ENCODE measurements at regions not wholly inside any gene's neighbourhood (a gene's known extent, or its start where the extent isn't known, plus 50 kb on each side); places are given as distances from the start of the nearest gene placed in this dataset.
"Not testable (repeated sequence)": the region's sequence is repeated elsewhere in the genome, so short reads cannot be mapped to it uniquely, and the experiment has no call there.

DNA sequence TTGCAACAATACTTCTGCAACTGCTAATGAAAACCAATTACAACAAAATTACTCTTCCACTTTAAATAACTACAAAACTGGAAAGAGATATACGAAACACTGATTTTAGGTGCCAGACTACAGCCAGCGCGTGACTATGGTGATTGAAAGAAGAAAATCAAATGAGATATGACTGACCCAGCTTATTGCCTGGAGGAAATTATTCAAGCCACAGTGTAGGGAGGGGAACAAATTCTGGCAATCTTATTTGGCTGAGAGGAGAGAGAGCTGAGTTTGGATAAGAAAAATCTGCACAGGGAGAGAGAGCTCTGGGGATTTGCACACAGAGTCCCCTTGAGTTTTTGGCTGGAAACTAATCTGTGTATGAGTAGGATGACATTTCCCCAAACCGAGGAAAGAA, 470.3 kb upstream of the FRG2C start:
- no peaks in the 10 kb centered on the region for H3K36me3 Mint-ChIP-seq (ENCODE audit: unreplicated experiment)
- H3K9me3 Mint-ChIP-seq (ENCODE audit: unreplicated experiment), result no peaks in the 10 kb centered on the region
- H3K27ac Mint-ChIP-seq (ENCODE audit: unreplicated experiment), result no peak overlapping the region
- no peaks in the 10 kb centered on the region for H3K4me1 Mint-ChIP-seq (ENCODE audit: unreplicated experiment)
- H3K27me3 Mint-ChIP-seq (ENCODE audit: unreplicated experiment), result peaks cover 13% of the 10 kb centered on the region
- DNase-seq (ENCODE audit: extremely low spot score, unreplicated experiment), result no peak
- TF ChIP-seq, protein P1, sequence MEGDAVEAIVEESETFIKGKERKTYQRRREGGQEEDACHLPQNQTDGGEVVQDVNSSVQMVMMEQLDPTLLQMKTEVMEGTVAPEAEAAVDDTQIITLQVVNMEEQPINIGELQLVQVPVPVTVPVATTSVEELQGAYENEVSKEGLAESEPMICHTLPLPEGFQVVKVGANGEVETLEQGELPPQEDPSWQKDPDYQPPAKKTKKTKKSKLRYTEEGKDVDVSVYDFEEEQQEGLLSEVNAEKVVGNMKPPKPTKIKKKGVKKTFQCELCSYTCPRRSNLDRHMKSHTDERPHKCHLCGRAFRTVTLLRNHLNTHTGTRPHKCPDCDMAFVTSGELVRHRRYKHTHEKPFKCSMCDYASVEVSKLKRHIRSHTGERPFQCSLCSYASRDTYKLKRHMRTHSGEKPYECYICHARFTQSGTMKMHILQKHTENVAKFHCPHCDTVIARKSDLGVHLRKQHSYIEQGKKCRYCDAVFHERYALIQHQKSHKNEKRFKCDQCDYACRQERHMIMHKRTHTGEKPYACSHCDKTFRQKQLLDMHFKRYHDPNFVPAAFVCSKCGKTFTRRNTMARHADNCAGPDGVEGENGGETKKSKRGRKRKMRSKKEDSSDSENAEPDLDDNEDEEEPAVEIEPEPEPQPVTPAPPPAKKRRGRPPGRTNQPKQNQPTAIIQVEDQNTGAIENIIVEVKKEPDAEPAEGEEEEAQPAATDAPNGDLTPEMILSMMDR (IDR thresholded peaks at IDR 0.05), result no peak
- H3K4me3 Mint-ChIP-seq (ENCODE audit: unreplicated experiment), result no peak overlapping the region

DNA sequence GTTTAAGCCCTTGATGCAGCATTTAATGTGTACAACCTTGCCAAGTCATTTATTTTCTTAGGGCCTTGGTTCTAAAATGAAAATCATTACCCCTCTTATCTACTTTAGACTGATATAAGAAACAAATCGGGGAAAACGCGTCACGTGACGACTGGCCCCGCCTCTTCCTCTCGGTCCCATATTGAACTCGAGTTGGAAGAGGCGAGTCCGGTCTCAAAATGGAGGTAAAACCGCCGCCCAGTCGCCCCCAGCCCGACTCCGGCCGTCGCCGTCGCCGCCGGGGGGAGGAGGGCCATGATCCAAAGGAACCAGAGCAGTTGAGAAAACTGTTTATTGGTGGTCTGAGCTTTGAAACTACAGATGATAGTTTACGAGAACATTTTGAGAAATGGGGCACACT, 449.8 kb upstream of the FRG2C start:
- not testable (repeated sequence) for H3K9me3 Mint-ChIP-seq (ENCODE audit: unreplicated experiment); H3K4me3 Mint-ChIP-seq (ENCODE audit: unreplicated experiment); H3K4me1 Mint-ChIP-seq (ENCODE audit: unreplicated experiment); H3K27me3 Mint-ChIP-seq (ENCODE audit: unreplicated experiment); H3K36me3 Mint-ChIP-seq (ENCODE audit: unreplicated experiment); DNase-seq (ENCODE audit: extremely low spot score, unreplicated experiment); H3K27ac Mint-ChIP-seq (ENCODE audit: unreplicated experiment)

DNA sequence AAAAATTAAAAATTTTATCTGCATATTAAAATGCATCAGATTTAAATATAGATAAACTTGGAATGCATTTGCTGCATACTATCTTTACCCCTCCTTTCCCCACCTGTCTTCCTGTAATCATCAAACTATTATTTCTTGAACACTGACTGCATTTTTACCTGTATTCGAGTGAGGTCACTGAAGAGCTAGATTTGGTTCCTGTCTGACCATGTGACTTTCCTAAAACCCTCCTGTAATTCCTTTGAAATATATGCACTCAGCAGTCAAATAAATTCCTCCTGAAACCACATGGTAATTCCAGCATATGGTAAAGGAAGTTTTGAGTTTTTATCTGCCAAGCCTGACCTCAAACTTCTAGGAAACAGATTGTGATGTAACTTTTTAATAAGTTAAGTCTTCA, 445.6 kb upstream of the FRG2C start:
- DNase-seq (ENCODE audit: extremely low spot score, unreplicated experiment), result no peak
- Mint-ChIP-seq H3K4me3 (ENCODE audit: unreplicated experiment) (no peak overlapping the region), H3K4me1 (ENCODE audit: unreplicated experiment) (no peaks in the 10 kb centered on the region), H3K36me3 (ENCODE audit: unreplicated experiment) (no peaks in the 10 kb centered on the region), H3K27me3 (ENCODE audit: unreplicated experiment) (peaks cover 9% of the 10 kb centered on the region), H3K9me3 (ENCODE audit: unreplicated experiment) (no peaks in the 10 kb centered on the region), H3K27ac (ENCODE audit: unreplicated experiment) (no peak overlapping the region)
- TF ChIP-seq, protein P1 (IDR thresholded peaks at IDR 0.05), result no peak

DNA sequence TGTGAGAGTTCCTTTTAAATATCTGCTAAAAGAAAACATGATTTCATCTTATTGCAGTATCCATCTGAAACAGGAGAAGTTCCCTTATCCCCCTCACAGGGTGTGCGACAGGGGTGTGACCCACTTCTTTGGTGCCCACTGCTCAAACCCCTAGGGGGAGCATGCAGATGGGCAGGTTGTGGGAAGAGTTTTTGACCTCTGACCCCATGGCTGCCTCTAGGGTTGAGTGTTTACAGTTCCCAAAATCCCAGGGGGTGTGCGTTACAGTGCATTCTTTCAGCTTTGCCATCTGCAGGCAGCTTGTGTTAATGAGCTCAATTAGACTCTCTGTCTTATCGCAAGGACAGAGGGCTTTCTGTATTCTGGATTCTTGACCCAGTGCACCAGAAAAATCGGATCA, 443.2 kb upstream of the FRG2C start:
- TF ChIP-seq, protein P1 (IDR thresholded peaks at IDR 0.05), result no peak
- Mint-ChIP-seq H3K4me1 (ENCODE audit: unreplicated experiment) (no peaks in the 10 kb centered on the region), H3K4me3 (ENCODE audit: unreplicated experiment) (no peak overlapping the region), H3K36me3 (ENCODE audit: unreplicated experiment) (no peaks in the 10 kb centered on the region), H3K9me3 (ENCODE audit: unreplicated experiment) (no peaks in the 10 kb centered on the region), H3K27me3 (ENCODE audit: unreplicated experiment) (peaks cover 16% of the 10 kb centered on the region), H3K27ac (ENCODE audit: unreplicated experiment) (no peak overlapping the region)
- no peak for DNase-seq (ENCODE audit: extremely low spot score, unreplicated experiment)

DNA sequence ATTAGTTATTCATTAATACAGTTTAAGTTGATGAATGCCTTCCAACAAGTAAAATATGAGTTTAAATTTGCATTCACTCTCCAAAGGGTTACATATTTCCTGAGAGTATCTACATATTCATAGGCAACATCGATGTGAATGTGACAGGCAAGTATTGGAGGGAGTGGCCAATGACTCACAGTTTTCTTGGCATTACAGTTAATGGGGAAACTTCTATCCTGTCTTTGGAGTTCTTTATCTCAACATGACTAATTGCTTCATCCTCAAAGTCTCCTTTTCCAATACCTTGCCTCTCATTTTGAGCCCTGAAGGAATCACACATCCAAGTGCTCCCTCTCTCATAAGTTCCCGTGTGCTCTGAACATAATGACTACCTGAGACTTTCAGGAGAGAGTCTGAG, 439.7 kb upstream of the FRG2C start:
- no peak overlapping the region for H3K27ac Mint-ChIP-seq (ENCODE audit: unreplicated experiment)
- no peak overlapping the region for H3K4me3 Mint-ChIP-seq (ENCODE audit: unreplicated experiment)
- no peaks in the 10 kb centered on the region for H3K36me3 Mint-ChIP-seq (ENCODE audit: unreplicated experiment)
- no peaks in the 10 kb centered on the region for H3K4me1 Mint-ChIP-seq (ENCODE audit: unreplicated experiment)
- no peaks in the 10 kb centered on the region for H3K9me3 Mint-ChIP-seq (ENCODE audit: unreplicated experiment)
- TF ChIP-seq, protein P1 (IDR thresholded peaks at IDR 0.05), result no peak
- peaks cover 12% of the 10 kb centered on the region for H3K27me3 Mint-ChIP-seq (ENCODE audit: unreplicated experiment)
- DNase-seq (ENCODE audit: extremely low spot score, unreplicated experiment), result no peak

DNA sequence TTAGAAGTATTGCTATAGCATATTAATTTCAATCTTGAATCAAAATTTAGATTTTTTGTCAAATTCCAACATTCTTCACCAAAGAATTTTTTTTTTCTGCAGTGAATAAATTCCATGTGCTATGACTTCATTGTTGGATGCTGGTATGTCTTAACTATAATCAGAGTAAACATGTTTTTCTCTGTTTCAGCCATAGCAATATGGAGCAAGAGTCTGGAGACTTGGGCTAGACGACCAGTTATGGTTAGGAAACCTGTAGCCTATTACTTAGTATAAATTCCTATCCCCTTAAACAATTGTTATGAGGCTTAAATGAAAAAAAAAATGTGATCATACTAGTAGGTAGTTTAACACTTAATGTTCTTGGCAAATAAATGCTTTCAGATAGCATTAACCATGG, 431.9 kb upstream of the FRG2C start:
- no peak for DNase-seq (ENCODE audit: extremely low spot score, unreplicated experiment)
- no peaks in the 10 kb centered on the region for H3K36me3 Mint-ChIP-seq (ENCODE audit: unreplicated experiment)
- no peaks in the 10 kb centered on the region for H3K9me3 Mint-ChIP-seq (ENCODE audit: unreplicated experiment)
- no peaks in the 10 kb centered on the region for H3K27me3 Mint-ChIP-seq (ENCODE audit: unreplicated experiment)
- H3K4me1 Mint-ChIP-seq (ENCODE audit: unreplicated experiment), result peaks cover 2% of the 10 kb centered on the region
- TF ChIP-seq, protein P1 (IDR thresholded peaks at IDR 0.05), result no peak
- H3K4me3 Mint-ChIP-seq (ENCODE audit: unreplicated experiment), result no peak overlapping the region
- H3K27ac Mint-ChIP-seq (ENCODE audit: unreplicated experiment), result no peak overlapping the region

Measured in osteocyte (in vitro differentiated cells).